ENCODE measurements at regions not wholly inside any gene's neighbourhood (a gene's known extent, or its start where the extent isn't known, plus 50 kb on each side); places are given as distances from the start of the nearest gene placed in this dataset.

GRCh38 chr15:24269923-24270322 is 405.7 kb upstream of the NPAP1 start:
- no peak for TF ChIP-seq CTCF (IDR thresholded peaks at IDR 0.05; ENCODE audit: poor library complexity, severe bottlenecking)
- TF ChIP-seq SMC3 (conservative IDR thresholded peaks at IDR 0.05; ENCODE audit: poor library complexity): no peak

Data from neural cell (in vitro differentiated cells).